NB4 (cell line): ENCODE measurements at regions not wholly inside any gene's neighbourhood (a gene's known extent, or its start where the extent isn't known, plus 50 kb on each side); places are given as distances from the start of the nearest gene placed in this dataset.

ENCODE experiments used
- MYC ChIP-seq: IDR thresholded peaks from 2 replicates; pipeline ENCODE4 v1.6.1; 2011; ENCODE audit warnings: low read depth, low read length
- POLR2A ChIP-seq: IDR thresholded peaks from 2 replicates; pipeline ENCODE4 v1.6.1; 2011; ENCODE audit warnings: mild to moderate bottlenecking; ENCODE audit not compliant: insufficient read length; ENCODE audit errors: extremely low read depth
- TF ChIP-seq, protein P1 (sequence below): IDR thresholded peaks from one replicate; pipeline ENCODE4 v1.5.1; 2012; ENCODE audit warnings: low read depth, low read length

DNA sequence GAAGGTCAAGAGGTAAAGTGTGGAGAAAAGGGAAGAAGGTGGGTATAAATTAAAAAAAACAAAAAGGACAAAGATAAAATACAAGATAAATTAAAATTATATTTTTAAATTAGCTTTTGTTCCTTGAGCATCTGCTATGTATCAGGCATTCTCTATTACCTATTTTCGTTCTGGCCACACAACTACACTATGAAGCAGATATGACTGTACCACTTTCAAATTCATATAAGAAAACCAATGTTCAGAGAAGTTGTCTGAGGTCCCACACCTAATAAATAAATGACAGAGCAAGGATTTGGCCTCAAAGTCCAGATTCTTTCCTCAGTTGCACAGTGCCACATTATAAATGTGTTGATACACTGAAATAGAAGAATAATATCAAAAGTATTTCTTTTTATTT is 103.8 kb upstream of the PCDH15 start:
- TF ChIP-seq, protein P1, sequence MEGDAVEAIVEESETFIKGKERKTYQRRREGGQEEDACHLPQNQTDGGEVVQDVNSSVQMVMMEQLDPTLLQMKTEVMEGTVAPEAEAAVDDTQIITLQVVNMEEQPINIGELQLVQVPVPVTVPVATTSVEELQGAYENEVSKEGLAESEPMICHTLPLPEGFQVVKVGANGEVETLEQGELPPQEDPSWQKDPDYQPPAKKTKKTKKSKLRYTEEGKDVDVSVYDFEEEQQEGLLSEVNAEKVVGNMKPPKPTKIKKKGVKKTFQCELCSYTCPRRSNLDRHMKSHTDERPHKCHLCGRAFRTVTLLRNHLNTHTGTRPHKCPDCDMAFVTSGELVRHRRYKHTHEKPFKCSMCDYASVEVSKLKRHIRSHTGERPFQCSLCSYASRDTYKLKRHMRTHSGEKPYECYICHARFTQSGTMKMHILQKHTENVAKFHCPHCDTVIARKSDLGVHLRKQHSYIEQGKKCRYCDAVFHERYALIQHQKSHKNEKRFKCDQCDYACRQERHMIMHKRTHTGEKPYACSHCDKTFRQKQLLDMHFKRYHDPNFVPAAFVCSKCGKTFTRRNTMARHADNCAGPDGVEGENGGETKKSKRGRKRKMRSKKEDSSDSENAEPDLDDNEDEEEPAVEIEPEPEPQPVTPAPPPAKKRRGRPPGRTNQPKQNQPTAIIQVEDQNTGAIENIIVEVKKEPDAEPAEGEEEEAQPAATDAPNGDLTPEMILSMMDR = no peak
- TF ChIP-seq POLR2A (no peak), MYC (no peak)
